ENCODE measurements at regions not wholly inside any gene's neighbourhood (a gene's known extent, or its start where the extent isn't known, plus 50 kb on each side); places are given as distances from the start of the nearest gene placed in this dataset.

GRCh38 chr1:84090447-84091245 lies 53.4 kb upstream of the PRKACB start:
- DNase-seq (ENCODE audit: low read depth) = no peak

DNA sequence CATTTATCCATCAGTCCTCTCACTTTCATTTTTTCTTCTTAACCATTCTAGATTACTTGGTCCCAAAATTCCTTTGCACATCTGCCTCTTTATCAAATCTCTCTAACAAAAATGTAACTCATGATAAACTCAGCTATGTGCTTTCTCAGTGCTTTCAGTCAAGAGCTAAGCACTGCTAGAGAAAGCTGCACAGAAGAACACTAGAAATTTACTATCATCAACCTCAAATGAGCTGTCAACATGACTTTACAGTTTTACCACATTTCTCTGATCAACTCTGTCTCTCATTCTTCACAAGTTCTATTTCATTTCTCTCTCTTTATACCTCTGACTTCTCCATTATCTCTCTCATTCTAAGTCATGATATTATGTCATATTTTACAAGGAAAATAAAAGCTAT lies 54.2 kb upstream of the PRKACB start:
- no peak for DNase-seq (ENCODE audit: low read depth)

GRCh38 chr1:84089465-84089864 lies 54.6 kb upstream of the PRKACB start:
- peak; percentile 13 for DNase-seq (ENCODE audit: low read depth)

DNA sequence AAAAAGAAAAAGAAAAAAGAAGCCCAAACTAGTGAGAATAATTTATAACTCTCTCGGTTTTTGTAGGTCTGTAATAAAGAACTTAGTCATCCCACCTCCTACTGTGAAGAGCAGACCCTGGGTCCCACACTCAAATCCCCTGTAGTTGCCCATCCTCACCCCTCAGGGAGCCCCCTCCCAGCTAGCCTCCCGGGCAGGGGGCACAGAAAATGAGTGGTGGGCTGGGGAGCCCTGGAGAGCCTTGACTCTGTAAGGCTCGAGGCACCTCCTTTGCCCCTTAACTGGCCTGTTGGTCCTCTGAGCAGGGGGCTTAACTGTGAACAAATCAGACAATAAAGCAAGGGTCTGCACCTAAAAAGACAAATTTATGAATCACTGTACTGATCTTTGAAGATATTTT lies 57.5 kb upstream of the PRKACB start:
- no peak for DNase-seq (ENCODE audit: low read depth)

DNA sequence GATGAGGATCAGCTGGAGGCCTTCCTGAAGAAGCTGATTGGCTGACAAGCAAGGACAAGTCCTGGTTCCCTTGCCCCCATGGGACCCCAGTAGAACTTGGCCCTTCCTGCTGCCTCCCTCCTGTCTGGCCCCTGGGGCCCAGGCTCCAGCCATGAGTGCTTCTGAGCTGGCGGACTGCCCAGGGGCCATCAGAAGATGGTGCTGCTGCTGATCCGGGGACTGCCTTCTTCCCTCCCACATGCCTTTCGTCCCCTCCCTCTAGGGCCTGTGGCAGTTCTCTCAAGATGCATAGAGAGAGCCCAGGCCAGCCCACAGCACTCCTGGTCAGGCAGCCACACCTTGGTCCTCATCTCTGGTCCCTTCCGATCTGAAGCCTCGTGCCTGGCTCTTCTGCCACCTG lies 57.9 kb upstream of the PRKACB start:
- DNase-seq (ENCODE audit: low read depth) = no peak

- no peak for DNase-seq (ENCODE audit: low read depth)
These were observed 60.8 kb upstream of the PRKACB start for GRCh38 chr1:84083307-84083706.

GRCh38 chr1:84078842-84079202 lies 65.2 kb upstream of the PRKACB start:
- DNase-seq (ENCODE audit: low read depth) = no peak

DNA sequence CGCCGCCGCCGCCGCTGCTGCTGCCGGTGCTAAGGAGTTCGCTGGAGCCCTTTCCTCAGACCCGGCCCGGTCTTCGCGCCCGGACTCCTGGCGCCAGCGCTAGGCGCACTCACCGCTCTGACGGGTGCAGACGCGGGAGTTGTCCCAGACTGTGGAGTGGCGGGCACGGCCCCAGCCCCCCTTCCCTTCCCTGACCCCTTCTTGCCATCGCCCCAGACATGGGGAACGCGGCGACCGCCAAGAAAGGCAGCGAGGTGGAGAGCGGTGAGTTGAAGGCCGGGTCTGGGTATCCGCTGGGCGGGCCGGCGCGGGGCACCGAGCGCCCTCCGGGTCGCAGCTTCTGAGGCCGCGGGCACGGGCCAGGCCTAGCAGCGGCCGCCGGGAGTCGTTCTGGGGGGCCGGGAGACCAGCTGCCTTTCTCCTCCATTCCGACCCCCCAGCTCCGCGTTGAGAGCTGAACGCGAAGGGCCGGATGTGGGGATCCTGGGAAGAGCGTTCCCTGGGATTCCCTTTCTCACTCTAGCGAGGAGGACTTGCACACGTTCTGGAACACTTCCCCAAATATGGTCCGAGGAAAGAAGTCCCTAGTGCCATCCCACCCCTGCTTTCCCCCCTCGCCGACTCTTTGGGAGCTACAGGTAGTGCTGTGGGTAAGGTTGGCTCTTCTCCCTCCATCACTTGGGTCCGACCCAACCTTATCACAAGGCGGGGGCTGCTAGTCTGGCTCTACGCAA lies 65.8 kb upstream of the PRKACB start:
- no peak for DNase-seq (ENCODE audit: low read depth)

DNA sequence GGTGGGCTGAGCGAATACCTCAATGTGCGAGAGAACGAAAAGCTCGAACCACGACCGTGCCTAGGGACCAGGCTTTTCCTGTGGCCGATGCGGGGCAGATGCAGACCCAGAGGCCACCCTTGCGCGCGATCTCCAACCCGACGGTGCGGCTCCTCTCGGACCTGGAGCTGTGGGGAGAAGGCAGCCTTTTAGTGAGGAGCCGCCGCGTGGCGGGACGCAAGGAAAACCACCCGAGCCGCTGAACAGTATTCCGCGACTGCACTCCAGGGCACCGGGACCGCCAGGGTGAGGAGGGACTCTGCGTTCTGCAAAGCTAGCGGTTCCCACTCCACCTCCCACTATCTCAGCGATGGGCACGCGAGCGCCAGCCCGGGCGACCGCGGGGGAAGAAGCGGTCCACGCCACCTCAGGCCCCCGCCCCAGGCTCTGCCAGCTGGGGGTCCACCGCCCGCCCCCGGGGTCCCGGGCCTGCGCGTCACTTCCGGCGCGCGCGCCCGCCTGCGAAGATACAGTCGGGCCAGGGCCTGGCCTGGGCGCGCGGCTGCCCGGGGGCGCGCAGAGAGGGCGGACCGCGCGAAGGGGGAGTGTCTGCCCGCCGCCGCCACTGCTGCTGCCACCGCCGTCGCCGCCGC lies 66.5 kb upstream of the PRKACB start:
- peak; percentile 16 for DNase-seq (ENCODE audit: low read depth)

DNA sequence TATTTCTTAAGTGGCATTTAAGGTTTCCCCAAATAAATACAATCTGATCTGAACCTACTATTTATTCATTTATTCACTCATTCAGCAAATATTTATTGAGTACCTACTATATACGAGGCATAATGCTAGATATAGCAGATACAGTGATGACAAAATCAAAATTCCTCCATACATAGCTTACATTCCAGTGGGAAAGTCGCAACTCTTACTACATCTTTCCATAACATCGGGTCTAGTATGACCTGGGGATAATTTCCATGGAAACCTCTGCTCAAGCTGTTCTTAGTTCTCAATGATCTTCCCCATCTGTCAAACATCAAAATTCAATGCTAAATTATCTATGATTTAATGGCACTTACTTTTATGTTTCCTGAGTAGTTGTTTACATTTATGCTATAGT lies 70.8 kb upstream of the PRKACB start:
- no peak for DNase-seq (ENCODE audit: low read depth)

DNA sequence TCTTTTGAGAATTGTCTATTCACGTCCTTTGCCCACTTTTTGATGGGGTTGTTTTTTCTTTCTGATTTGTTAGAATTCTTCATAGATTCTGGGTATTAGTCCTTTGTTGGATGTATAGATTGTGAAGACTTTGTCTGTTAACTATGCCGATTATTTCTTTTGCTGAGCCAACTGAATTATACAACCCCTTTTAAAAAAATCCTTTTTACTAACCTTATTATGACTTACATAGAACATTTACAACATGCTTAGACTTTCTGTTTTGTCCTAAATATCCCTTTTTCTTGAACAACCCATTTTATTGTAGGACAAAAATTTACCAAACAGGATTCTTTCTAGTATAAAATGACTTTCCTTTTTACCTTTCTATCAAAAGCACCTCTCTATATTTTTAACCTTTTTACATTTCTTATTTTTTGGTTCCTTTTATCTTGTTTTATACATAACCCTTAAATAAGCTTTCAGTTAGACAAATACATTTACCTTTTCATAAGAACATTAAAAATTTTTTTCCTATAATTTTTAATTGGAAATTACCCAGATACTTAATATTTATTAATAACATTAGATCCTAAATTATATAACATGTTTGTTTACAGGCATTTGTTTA lies 70.4 kb upstream of the TTLL7 start:
- no peak for DNase-seq (ENCODE audit: low read depth)

- no peak for DNase-seq (ENCODE audit: low read depth)
These were observed 63.6 kb upstream of the TTLL7 start for GRCh38 chr1:84062496-84062895.

DNA sequence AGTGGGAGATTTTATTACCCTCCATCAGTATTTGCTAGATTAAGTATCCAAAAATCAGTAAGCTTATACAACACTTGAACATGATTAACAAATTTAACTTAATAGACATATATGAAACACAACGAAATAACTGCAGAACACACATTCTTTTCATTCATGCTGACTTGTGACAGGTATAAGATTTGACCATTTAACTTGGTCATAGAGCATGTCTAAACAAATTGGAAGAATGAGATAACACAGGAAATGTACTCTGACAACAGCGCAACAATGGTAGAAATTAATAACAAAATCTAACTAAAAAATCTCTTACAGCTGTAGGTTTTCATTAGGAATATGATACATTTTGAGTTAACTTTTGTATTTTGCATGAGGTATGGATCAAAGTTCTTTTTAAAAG lies 62.4 kb upstream of the TTLL7 start:
- no peak for DNase-seq (ENCODE audit: low read depth)

DNA sequence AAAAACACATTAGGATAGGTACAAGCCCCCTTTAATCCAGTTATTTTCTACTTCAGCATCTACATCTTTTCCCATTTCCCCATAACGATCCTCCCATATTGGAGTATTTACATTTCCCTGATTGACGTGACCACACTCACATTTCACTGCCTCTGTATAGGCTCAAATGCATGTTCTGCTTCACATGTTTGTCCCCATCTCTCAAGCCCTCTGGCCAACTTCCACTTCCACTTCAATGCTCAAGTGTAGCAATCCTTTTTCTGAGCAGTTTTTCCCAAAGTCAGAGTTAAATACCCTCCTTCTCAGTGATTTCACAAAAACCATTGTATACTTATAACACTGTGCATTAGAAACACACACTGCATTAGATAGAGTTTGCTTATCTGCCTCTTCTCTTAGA lies 61.8 kb upstream of the TTLL7 start:
- no peak for DNase-seq (ENCODE audit: low read depth)

- no peak for DNase-seq (ENCODE audit: low read depth)
These were observed 49.9 kb upstream of the TTLL7 start for GRCh38 chr1:84048820-84049219.
